ENCODE measurements at regions not wholly inside any gene's neighbourhood (a gene's known extent, or its start where the extent isn't known, plus 50 kb on each side); places are given as distances from the start of the nearest gene placed in this dataset.

GRCh38 chr16:49127103-49127502 is 154.5 kb downstream of the CBLN1 start:
- 11 to 27% (median 21%) methylated on average over 1 of the region's 1 CpG for WGBS, 3 donors

GRCh38 chr16:49121636-49122035 is 160.0 kb downstream of the CBLN1 start:
- 85 to 88% (median 88%) methylated on average over 5 of the region's 5 CpGs for WGBS, 3 donors
- intact Hi-C loops (cut with DNase I), result no loop called here
- no peak for TF ChIP-seq POLR2A (IDR thresholded peaks at IDR 0.05)
- TF ChIP-seq EP300 (IDR thresholded peaks at IDR 0.05), result no peak
- no peak for TF ChIP-seq CTCF (IDR thresholded peaks at IDR 0.05)
- H3K27ac ChIP-seq, result no peak overlapping the region
- no peak for DNase-seq
- H3K9me3 ChIP-seq, result no peaks in the 10 kb centered on the region
- no peaks in the 10 kb centered on the region for H3K4me1 ChIP-seq (ENCODE audit: insufficient read depth)
- no peaks in the 10 kb centered on the region for H3K27me3 ChIP-seq
- no peaks in the 10 kb centered on the region for H3K36me3 ChIP-seq
- no peak overlapping the region for H3K4me3 ChIP-seq

More at GRCh38 chr16:49127103-49127502, 154.5 kb downstream of the CBLN1 start:
- Histone ChIP-seq H3K4me3 (no peak overlapping the region), H3K36me3 (no peaks in the 10 kb centered on the region), H3K27me3 (no peaks in the 10 kb centered on the region), H3K9me3 (no peaks in the 10 kb centered on the region), H3K27ac (no peak overlapping the region), H3K4me1 (ENCODE audit: insufficient read depth) (no peaks in the 10 kb centered on the region)
- TF ChIP-seq EP300 (IDR thresholded peaks at IDR 0.05), result no peak
- TF ChIP-seq CTCF (IDR thresholded peaks at IDR 0.05), result no peak
- no peak for TF ChIP-seq POLR2A (IDR thresholded peaks at IDR 0.05)
- intact Hi-C loops (cut with DNase I), result no loop called here
- no peak for DNase-seq

GRCh38 chr16:49120631-49121030 is 161.0 kb downstream of the CBLN1 start:
- Histone ChIP-seq H3K27me3 (no peaks in the 10 kb centered on the region), H3K4me3 (no peak overlapping the region), H3K36me3 (no peaks in the 10 kb centered on the region), H3K9me3 (no peaks in the 10 kb centered on the region), H3K4me1 (ENCODE audit: insufficient read depth) (no peaks in the 10 kb centered on the region), H3K27ac (no peak overlapping the region)
- intact Hi-C loops (cut with DNase I), result no loop called here
- WGBS, 3 donors, result 77 to 80% (median 78%) methylated on average over 6 of the region's 6 CpGs
- no peak for DNase-seq
- no peak for TF ChIP-seq CTCF (IDR thresholded peaks at IDR 0.05)
- no peak for TF ChIP-seq POLR2A (IDR thresholded peaks at IDR 0.05)
- TF ChIP-seq EP300 (IDR thresholded peaks at IDR 0.05), result no peak

- Histone ChIP-seq H3K27ac (no peak overlapping the region), H3K4me1 (ENCODE audit: insufficient read depth) (peaks cover 4% of the 10 kb centered on the region), H3K9me3 (no peaks in the 10 kb centered on the region), H3K4me3 (no peak overlapping the region), H3K27me3 (no peaks in the 10 kb centered on the region), H3K36me3 (no peaks in the 10 kb centered on the region)
- WGBS, 3 donors, result 78 to 87% (median 81%) methylated on average over 7 of the region's 7 CpGs
- intact Hi-C loops (cut with DNase I), result no loop called here
- DNase-seq, result no peak
- TF ChIP-seq POLR2A (IDR thresholded peaks at IDR 0.05), result no peak
- no peak for TF ChIP-seq CTCF (IDR thresholded peaks at IDR 0.05)
- no peak for TF ChIP-seq EP300 (IDR thresholded peaks at IDR 0.05)
Observed at GRCh38 chr16:49116873-49117272, 164.8 kb downstream of the CBLN1 start.

GRCh38 chr16:49115956-49116355 is 165.7 kb downstream of the CBLN1 start:
- Histone ChIP-seq H3K4me3 (no peak overlapping the region), H3K36me3 (no peaks in the 10 kb centered on the region), H3K27me3 (no peaks in the 10 kb centered on the region), H3K4me1 (ENCODE audit: insufficient read depth) (peaks cover 4% of the 10 kb centered on the region), H3K9me3 (no peaks in the 10 kb centered on the region), H3K27ac (no peak overlapping the region)
- 19 to 42% (median 26%) methylated on average over 9 of the region's 9 CpGs for WGBS, 3 donors
- intact Hi-C loops (cut with DNase I), result no loop called here
- peak in 1 of 5 donors; percentile 47 for DNase-seq
- TF ChIP-seq POLR2A (IDR thresholded peaks at IDR 0.05) (no peak), EP300 (IDR thresholded peaks at IDR 0.05) (no peak), CTCF (IDR thresholded peaks at IDR 0.05) (no peak)

Measured in ovary (tissue), 7 donors.